HS-27A (cell line): ENCODE measurements at regions not wholly inside any gene's neighbourhood (a gene's known extent, or its start where the extent isn't known, plus 50 kb on each side); places are given as distances from the start of the nearest gene placed in this dataset.
"Not testable (repeated sequence)": the region's sequence is repeated elsewhere in the genome, so short reads cannot be mapped to it uniquely, and the experiment has no call there.

Source experiments
- DNase-seq: peaks from one replicate; pipeline ENCODE4 v3.0.0-alpha.2; 2012; ENCODE audit warnings: low read depth, missing footprints

- no peak for DNase-seq
Observed at GRCh38 chr15:26024241-26024640, 161.1 kb upstream of the ATP10A start.

GRCh38 chr15:26023691-26024090, 160.6 kb upstream of the ATP10A start:
- DNase-seq = no peak

GRCh38 chr15:26023231-26023630, 160.1 kb upstream of the ATP10A start:
- DNase-seq = no peak

- no peak for DNase-seq
Observed at GRCh38 chr15:26020871-26021270, 157.7 kb upstream of the ATP10A start.

- no peak for DNase-seq
Observed at GRCh38 chr15:26017665-26018064, 154.5 kb upstream of the ATP10A start.

- no peak for DNase-seq
Observed at GRCh38 chr15:26015516-26016075, 152.5 kb upstream of the ATP10A start.

- DNase-seq = no peak
Observed at GRCh38 chr15:26013981-26014380, 150.9 kb upstream of the ATP10A start.

- DNase-seq = no peak
Observed at GRCh38 chr15:26011916-26012315, 148.8 kb upstream of the ATP10A start.

- DNase-seq = no peak
Observed at GRCh38 chr15:26007151-26007550, 144.0 kb upstream of the ATP10A start.

GRCh38 chr15:26001201-26001600, 138.1 kb upstream of the ATP10A start:
- no peak for DNase-seq

- no peak for DNase-seq
Observed at GRCh38 chr15:25993506-25993905, 130.4 kb upstream of the ATP10A start.

GRCh38 chr15:25990220-25990619, 127.1 kb upstream of the ATP10A start:
- DNase-seq = no peak

- no peak for DNase-seq
Observed at GRCh38 chr15:25989327-25989726, 126.2 kb upstream of the ATP10A start.

- DNase-seq = not testable (repeated sequence)
Observed at GRCh38 chr15:25988716-25989115, 125.6 kb upstream of the ATP10A start.

GRCh38 chr15:25987638-25988037, 124.5 kb upstream of the ATP10A start:
- DNase-seq = no peak

- DNase-seq = no peak
Observed at GRCh38 chr15:25985165-25985564, 122.0 kb upstream of the ATP10A start.

- no peak for DNase-seq
Observed at GRCh38 chr15:25982736-25983135, 119.6 kb upstream of the ATP10A start.

- DNase-seq = no peak
Observed at GRCh38 chr15:25981114-25981513, 118.0 kb upstream of the ATP10A start.

GRCh38 chr15:25972141-25972675, 109.1 kb upstream of the ATP10A start:
- no peak for DNase-seq

GRCh38 chr15:25971053-25971452, 107.9 kb upstream of the ATP10A start:
- DNase-seq = no peak

GRCh38 chr15:25969886-25970285, 106.8 kb upstream of the ATP10A start:
- no peak for DNase-seq

GRCh38 chr15:25967116-25967515, 104.0 kb upstream of the ATP10A start:
- DNase-seq = no peak

GRCh38 chr15:25965326-25965725, 102.2 kb upstream of the ATP10A start:
- no peak for DNase-seq

- DNase-seq = no peak
Observed at GRCh38 chr15:25960273-25960672, 97.1 kb upstream of the ATP10A start.
